ENCODE measurements at regions not wholly inside any gene's neighbourhood (a gene's known extent, or its start where the extent isn't known, plus 50 kb on each side); places are given as distances from the start of the nearest gene placed in this dataset.
"Not testable (repeated sequence)": the region's sequence is repeated elsewhere in the genome, so short reads cannot be mapped to it uniquely, and the experiment has no call there.

- DNase-seq = no peak
These were observed 547.3 kb upstream of the FANCL start for GRCh38 chr2:58788402-58788801.

- no peak for DNase-seq
These were observed 529.7 kb upstream of the FANCL start for GRCh38 chr2:58770846-58771245.

GRCh38 chr2:58769864-58770234 is 528.7 kb upstream of the FANCL start:
- no peak for DNase-seq

GRCh38 chr2:58769111-58769863 is 528.2 kb upstream of the FANCL start:
- no peak for DNase-seq

GRCh38 chr2:58768715-58769080 is 527.6 kb upstream of the FANCL start:
- no peak for DNase-seq

- no peak for DNase-seq
These were observed 526.9 kb upstream of the FANCL start for GRCh38 chr2:58767828-58768714.

- DNase-seq = no peak
These were observed 523.4 kb upstream of the FANCL start for GRCh38 chr2:58764338-58765104.

- peak in 1 of 2 experiments; percentile 1 for DNase-seq
These were observed 521.2 kb upstream of the FANCL start for GRCh38 chr2:58762176-58762781.

GRCh38 chr2:58757971-58758370 is 516.8 kb upstream of the FANCL start:
- DNase-seq = no peak

GRCh38 chr2:58756336-58756735 is 515.2 kb upstream of the FANCL start:
- no peak for DNase-seq

- not testable (repeated sequence) for DNase-seq
These were observed 511.4 kb upstream of the FANCL start for GRCh38 chr2:58752507-58752906.

- DNase-seq = not testable (repeated sequence)
These were observed 510.6 kb upstream of the FANCL start for GRCh38 chr2:58751676-58752075.

- DNase-seq = no peak
These were observed 507.9 kb upstream of the FANCL start for GRCh38 chr2:58749041-58749440.

- not testable (repeated sequence) for DNase-seq
These were observed 504.2 kb upstream of the FANCL start for GRCh38 chr2:58745334-58745733.

GRCh38 chr2:58740426-58740825 is 499.3 kb upstream of the FANCL start:
- no peak for DNase-seq

- no peak for DNase-seq
These were observed 497.9 kb upstream of the FANCL start for GRCh38 chr2:58739033-58739432.

GRCh38 chr2:58734365-58734764 is 493.2 kb upstream of the FANCL start:
- no peak for DNase-seq

- no peak for DNase-seq
These were observed 491.9 kb upstream of the FANCL start for GRCh38 chr2:58732999-58733398.

- DNase-seq = no peak
These were observed 490.4 kb upstream of the FANCL start for GRCh38 chr2:58731488-58731869.

GRCh38 chr2:58730764-58731487 is 489.8 kb upstream of the FANCL start:
- no peak for DNase-seq

GRCh38 chr2:58727981-58728656 is 487.0 kb upstream of the FANCL start:
- DNase-seq = no peak
